CD4-positive, alpha-beta T cell treated with Interleukin-17A for 1 hour (primary cell): ENCODE measurements at regions not wholly inside any gene's neighbourhood (a gene's known extent, or its start where the extent isn't known, plus 50 kb on each side); places are given as distances from the start of the nearest gene placed in this dataset.

Experiments used
- DNase-seq: peaks from one replicate; pipeline ENCODE4 v3.0.0-alpha.2; 2020

GRCh38 chr5:65068410-65068809 is 299.7 kb downstream of the CWC27 start:
- no peak for DNase-seq

GRCh38 chr5:65070026-65070425 is 301.3 kb downstream of the CWC27 start:
- no peak for DNase-seq

GRCh38 chr5:65072850-65073249 is 304.1 kb downstream of the CWC27 start:
- DNase-seq = no peak

- no peak for DNase-seq
Observed at GRCh38 chr5:65073250-65073661, 304.5 kb downstream of the CWC27 start.

- DNase-seq = no peak
Observed at GRCh38 chr5:65075623-65076250, 307.0 kb downstream of the CWC27 start.

GRCh38 chr5:65076251-65076869 is 307.6 kb downstream of the CWC27 start:
- DNase-seq = peak; percentile 70

- no peak for DNase-seq
Observed at GRCh38 chr5:65077653-65078052, 308.9 kb downstream of the CWC27 start.

DNA sequence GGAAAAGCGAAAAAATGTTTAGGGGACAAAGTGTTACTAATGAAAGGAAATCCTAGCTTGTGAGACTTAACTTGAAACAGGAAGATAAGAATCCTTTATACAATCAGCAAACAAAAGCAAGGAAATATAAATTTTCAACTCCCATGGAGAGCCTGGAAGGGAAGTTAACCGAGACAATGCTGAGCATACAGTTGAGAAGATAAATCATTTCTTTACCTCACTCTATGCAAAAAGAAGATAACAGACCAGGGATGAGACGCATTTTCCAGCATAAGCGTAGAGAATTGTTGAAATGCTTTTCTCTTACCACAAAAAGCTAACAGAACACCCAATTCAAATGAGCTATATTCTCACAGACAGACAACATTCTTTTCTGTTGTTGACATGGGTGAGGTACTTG is 309.6 kb downstream of the CWC27 start:
- DNase-seq = no peak

DNA sequence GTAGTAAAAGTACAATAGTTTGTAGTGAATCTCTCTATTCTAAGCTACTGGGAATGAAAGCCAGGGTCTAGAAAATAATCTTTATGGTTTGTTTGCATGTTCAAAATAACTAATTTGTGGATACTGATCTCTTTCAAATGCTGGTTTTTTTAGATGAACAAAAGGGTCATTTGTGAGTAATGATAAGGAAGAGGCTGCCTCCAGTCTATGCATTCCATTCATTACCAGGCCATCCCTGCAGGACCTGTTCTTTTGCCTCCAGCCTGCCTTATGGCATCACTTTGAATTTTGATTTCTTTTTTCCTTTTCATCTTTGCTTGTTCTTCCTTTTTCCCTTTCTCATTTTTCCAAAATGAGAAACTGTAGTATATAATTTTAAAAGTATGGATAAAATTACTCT is 312.3 kb downstream of the CWC27 start:
- no peak for DNase-seq

- no peak for DNase-seq
Observed at GRCh38 chr5:65084795-65085515, 316.2 kb downstream of the CWC27 start.

DNA sequence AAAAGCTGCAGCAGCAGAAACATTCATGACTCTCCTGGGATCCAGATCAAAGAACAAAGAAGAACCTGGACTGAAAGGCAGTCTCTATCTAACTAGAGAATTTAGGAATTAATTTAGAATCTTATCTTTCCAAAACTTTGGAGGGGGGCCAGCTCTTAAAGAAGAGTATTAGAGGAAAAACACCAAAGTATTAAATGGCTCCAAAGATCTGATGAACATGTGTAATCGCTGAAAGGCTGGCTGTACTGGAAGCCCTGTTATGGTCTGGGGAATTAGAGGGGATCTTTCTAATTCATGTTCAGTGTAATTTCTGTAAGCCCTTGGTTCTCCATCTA is 316.8 kb downstream of the CWC27 start:
- DNase-seq = no peak

DNA sequence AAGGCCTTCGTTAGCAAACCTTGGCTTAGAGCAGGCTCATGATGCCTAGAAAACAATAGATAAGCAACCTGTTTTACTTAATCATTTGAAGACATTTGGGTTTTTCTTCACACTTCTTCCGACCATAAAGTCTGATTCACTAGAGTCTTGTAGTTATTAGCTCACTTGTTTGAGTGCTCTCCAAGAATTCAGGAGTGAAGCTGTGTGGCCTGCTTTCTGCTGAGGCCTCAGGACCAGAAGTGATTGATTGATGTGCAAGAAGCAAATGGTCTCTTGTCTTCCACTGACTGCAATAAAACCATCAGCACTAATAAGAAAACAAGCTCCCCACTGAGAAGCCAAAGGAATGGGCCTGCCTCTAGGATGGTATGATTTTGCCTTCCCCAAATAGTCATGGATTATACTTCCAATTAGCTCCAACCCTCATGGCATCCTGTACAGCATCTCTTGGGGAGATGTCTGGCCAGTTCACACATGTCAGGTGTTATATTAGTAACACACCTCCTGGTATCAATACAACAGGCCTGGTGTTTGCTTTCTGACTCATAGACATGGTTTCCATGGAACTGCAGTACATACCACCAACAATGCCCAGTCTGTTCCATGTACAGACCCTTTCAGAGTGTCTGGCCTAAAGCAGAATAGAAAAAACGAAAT is 317.6 kb downstream of the CWC27 start:
- DNase-seq = no peak

DNA sequence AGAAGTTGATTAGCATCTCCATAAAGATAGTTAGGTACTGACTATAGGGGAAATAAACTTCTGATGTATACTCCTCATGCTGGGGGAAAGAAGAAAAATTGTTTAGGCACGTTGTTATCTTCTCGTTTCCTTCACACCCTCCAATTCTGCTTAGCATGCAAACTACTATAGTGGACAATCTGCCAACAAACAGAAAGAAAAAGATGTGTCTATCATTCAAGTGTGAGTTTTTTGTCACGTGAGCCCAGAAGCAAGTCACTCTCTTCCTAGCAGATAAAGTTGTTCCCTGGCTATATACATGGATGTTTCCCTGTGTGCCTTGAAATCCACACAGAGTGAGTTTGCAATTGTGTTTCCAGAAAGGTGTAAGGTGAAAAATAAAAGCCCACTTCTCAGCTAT is 318.4 kb downstream of the CWC27 start:
- DNase-seq = no peak

DNA sequence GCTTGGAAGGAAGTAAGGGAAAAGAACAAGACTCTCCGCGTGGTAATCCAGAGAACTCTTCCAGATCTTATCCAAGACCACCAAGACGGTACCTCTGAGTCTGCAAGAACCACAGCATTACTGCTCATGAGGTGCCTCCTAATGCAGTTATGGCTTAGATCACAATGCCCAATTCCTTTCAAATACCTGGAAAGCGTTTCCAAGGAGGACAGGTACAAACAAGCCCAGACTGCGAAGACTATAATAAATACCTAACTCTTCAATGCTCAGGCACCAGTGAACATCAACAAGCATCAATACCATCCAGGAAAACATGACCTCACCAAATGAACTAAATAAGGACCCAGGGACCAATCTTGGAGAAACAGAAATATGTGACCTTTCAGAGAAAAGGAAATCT is 325.5 kb downstream of the CWC27 start:
- DNase-seq = no peak

DNA sequence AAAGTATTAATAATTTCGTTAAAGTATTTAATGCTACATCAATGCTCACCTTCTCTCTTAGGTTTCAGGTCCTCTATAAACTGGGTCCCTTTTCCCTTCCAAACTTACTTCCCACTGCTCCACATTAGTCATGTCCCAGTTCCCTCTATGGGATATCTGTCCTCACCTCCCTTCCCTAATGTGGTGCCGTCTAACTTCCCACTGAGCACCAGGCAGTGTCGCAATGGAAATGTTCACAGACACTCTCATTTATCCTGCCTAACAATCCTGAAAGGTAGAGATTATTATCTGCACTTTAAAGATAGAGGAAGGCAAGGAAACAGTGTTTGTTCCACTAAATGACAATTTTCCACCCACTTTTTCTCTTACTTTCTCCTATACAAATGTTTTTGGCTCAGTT is 329.7 kb downstream of the CWC27 start:
- no peak for DNase-seq
